Sigmoid colon (tissue), 4 donors: ENCODE measurements at regions not wholly inside any gene's neighbourhood (a gene's known extent, or its start where the extent isn't known, plus 50 kb on each side); places are given as distances from the start of the nearest gene placed in this dataset.

ENCODE experiments used
- POLR2AphosphoS5 ChIP-seq, 4 donors: sonication (generic); formaldehyde crosslinking; IDR thresholded peaks; one replicate each; pipeline ENCODE4 v1.6.1; 2017; ENCODE audit warnings: antibody characterized with exemption in 4 of 4
- TF ChIP-seq, protein P1 (sequence below), 4 experiments: fragments of 450-650 bp in 3 of 4; fragments of 200-600 bp in 1 of 4; IDR thresholded peaks; one replicate each; pipeline ENCODE4 v1.5.1; 2016 to 2019; ENCODE audit warnings: antibody characterized with exemption in 4 of 4, mild to moderate bottlenecking in 3 of 4, moderate library complexity in 2 of 4

DNA sequence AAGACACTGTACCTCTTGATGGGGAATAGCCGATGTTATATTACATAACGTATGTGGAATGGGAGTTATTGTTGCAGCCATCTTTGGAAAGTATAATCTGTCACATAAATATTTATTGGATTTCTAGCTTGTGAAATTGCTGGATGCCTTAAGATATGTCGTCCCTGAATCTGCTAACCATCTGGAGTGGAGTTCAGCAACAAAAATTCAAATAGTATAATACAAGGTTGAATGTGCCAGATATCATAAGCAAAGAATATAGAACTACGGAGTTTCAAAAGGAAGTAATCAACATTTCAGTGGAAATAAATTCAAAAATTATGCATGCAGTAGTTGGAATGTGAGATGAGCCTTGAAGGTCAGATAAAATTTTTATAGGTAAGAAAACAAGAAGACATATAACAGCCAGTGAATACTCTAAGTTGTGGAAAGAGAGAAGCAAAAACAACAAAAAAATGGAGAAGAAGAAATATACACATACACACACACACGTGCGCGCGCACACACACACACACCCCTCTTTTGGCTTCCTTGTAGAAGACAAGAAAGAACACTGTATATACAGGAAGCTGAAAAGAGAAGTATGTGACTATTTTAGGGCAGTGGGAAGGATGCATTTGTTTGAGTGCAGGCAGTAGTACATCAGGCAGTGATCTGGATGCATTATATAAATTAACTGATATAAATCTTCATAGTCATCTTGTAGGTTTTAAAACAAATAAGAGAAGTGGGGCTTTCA lies 516.7 kb downstream of the KCNT2 start:
- TF ChIP-seq, protein P1, sequence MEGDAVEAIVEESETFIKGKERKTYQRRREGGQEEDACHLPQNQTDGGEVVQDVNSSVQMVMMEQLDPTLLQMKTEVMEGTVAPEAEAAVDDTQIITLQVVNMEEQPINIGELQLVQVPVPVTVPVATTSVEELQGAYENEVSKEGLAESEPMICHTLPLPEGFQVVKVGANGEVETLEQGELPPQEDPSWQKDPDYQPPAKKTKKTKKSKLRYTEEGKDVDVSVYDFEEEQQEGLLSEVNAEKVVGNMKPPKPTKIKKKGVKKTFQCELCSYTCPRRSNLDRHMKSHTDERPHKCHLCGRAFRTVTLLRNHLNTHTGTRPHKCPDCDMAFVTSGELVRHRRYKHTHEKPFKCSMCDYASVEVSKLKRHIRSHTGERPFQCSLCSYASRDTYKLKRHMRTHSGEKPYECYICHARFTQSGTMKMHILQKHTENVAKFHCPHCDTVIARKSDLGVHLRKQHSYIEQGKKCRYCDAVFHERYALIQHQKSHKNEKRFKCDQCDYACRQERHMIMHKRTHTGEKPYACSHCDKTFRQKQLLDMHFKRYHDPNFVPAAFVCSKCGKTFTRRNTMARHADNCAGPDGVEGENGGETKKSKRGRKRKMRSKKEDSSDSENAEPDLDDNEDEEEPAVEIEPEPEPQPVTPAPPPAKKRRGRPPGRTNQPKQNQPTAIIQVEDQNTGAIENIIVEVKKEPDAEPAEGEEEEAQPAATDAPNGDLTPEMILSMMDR (IDR thresholded peaks at IDR 0.05) = no peak
- TF ChIP-seq POLR2AphosphoS5 (IDR thresholded peaks at IDR 0.05) = no peak
